Neural cell (in vitro differentiated cells): ENCODE measurements at regions not wholly inside any gene's neighbourhood (a gene's known extent, or its start where the extent isn't known, plus 50 kb on each side); places are given as distances from the start of the nearest gene placed in this dataset.

ENCODE experiments used
- H2AFZ ChIP-seq: fragments of 200-600, 300-800 bp; sonication (generic), shearing (Covaris generic); 2 replicates; pipeline ENCODE4 v1.6.0; 2014; ENCODE audit warnings: low read depth, mild to moderate bottlenecking, antibody characterized with exemption, low read length, moderate library complexity
- H3F3A ChIP-seq: fragments of 200-600 bp; shearing (Covaris generic); 2 replicates; pipeline ENCODE4 v1.6.1; 2016; ENCODE audit warnings: mild to moderate bottlenecking, moderate library complexity, mixed read lengths, antibody characterized with exemption, low read length; ENCODE audit not compliant: insufficient read depth, poor library complexity, severe bottlenecking
- H3K27ac ChIP-seq: fragments of 200-600, 300-800 bp; sonication (generic), shearing (Covaris generic); 2 replicates; pipeline ENCODE4 v1.5.1; 2014; ENCODE audit warnings: mild to moderate bottlenecking, low read length, moderate library complexity
- H3K27me3 ChIP-seq: fragments of 300-800, 200-600 bp; sonication (generic), shearing (Covaris generic); 2 replicates; pipeline ENCODE4 v1.6.0; 2014; ENCODE audit warnings: mild to moderate bottlenecking, low read depth, low read length, moderate library complexity; ENCODE audit not compliant: insufficient read depth
- H3K36me3 ChIP-seq: fragments of 300-800, 200-600 bp; sonication (generic), shearing (Covaris generic); 2 replicates; pipeline ENCODE4 v1.5.1; 2014; ENCODE audit warnings: mild to moderate bottlenecking, antibody characterized with exemption, low read length, moderate library complexity; ENCODE audit not compliant: insufficient read depth
- H3K4me2 ChIP-seq: fragments of 300-800, 200-600 bp; sonication (generic), shearing (Covaris generic); 2 replicates; pipeline ENCODE4 v1.6.0; 2014; ENCODE audit warnings: mild to moderate bottlenecking, low read length
- H3K4me3 ChIP-seq: fragments of 300-800, 200-600 bp; sonication (generic), shearing (Covaris generic); 2 replicates; pipeline ENCODE4 v1.5.1; 2014; ENCODE audit warnings: mild to moderate bottlenecking, low read length, moderate library complexity
- H3K79me2 ChIP-seq: fragments of 200-600 bp; shearing (Covaris generic); replicated peaks from 2 replicates; pipeline ENCODE4 v1.6.0; 2014; ENCODE audit warnings: mild to moderate bottlenecking, low read length, moderate library complexity; ENCODE audit not compliant: insufficient read depth
- H3K9ac ChIP-seq: fragments of 300-800, 200-600 bp; sonication (generic), shearing (Covaris generic); 2 replicates; pipeline ENCODE4 v1.6.1; 2016; ENCODE audit warnings: mild to moderate bottlenecking, low read length, mixed read lengths
- H3K9me2 ChIP-seq: fragments of 200-600 bp; shearing (Covaris generic); 2 replicates; pipeline ENCODE4 v1.6.1; 2016; ENCODE audit warnings: mild to moderate bottlenecking, low read length, mixed read lengths; ENCODE audit not compliant: insufficient read depth
- H3K9me3 ChIP-seq: fragments of 200-600, 300-800 bp; sonication (generic), shearing (Covaris generic); 2 replicates; pipeline ENCODE4 v1.6.1; 2016; ENCODE audit warnings: mild to moderate bottlenecking, mixed run types, low read length, moderate library complexity, mixed read lengths
- H4K20me1 ChIP-seq: fragments of 200-600 bp; shearing (Covaris generic); 2 replicates; pipeline ENCODE4 v1.6.1; 2016; ENCODE audit warnings: mild to moderate bottlenecking, mixed run types; ENCODE audit not compliant: insufficient read depth
- CTCF ChIP-seq: fragments of 450-650 bp; IDR thresholded peaks from 2 replicates; pipeline ENCODE4 v1.5.1; 2014; ENCODE audit warnings: antibody characterized with exemption, mild to moderate bottlenecking, moderate library complexity; ENCODE audit not compliant: poor library complexity, severe bottlenecking
- EP300 ChIP-seq: fragments of 450-650 bp; conservative IDR thresholded peaks from 2 replicates; pipeline ENCODE4 v1.6.1; 2014; ENCODE audit warnings: antibody characterized with exemption, mild to moderate bottlenecking, moderate library complexity; ENCODE audit not compliant: poor library complexity, severe bottlenecking
- EZH2 ChIP-seq: fragments of 200-600, 300-800 bp; shearing (Covaris generic), sonication (generic); IDR thresholded peaks from 2 replicates; pipeline ENCODE4 v1.6.1; 2014; ENCODE audit warnings: antibody characterized with exemption, low read length, borderline replicate concordance, mild to moderate bottlenecking; ENCODE audit not compliant: insufficient read depth, poor library complexity, severe bottlenecking
- MXI1 ChIP-seq: fragments of 450-650 bp; conservative IDR thresholded peaks from 2 replicates; pipeline ENCODE4 v1.6.1; 2014; ENCODE audit warnings: antibody characterized with exemption, mild to moderate bottlenecking; ENCODE audit not compliant: poor library complexity, severe bottlenecking
- POLR2AphosphoS5 ChIP-seq: IDR thresholded peaks from 2 replicates; pipeline ENCODE4 v1.6.1; 2012
- RAD21 ChIP-seq: fragments of 450-650 bp; conservative IDR thresholded peaks from 2 replicates; pipeline ENCODE4 v1.6.1; 2014; ENCODE audit warnings: antibody characterized with exemption, mild to moderate bottlenecking, moderate library complexity
- REST ChIP-seq: IDR thresholded peaks from 2 replicates; pipeline ENCODE4 v1.6.1; 2012; ENCODE audit warnings: borderline replicate concordance
- SMC3 ChIP-seq: fragments of 450-650 bp; conservative IDR thresholded peaks from 2 replicates; pipeline ENCODE4 v1.6.1; 2014; ENCODE audit warnings: antibody characterized with exemption, mild to moderate bottlenecking, moderate library complexity; ENCODE audit not compliant: poor library complexity
- TAF1 ChIP-seq: IDR thresholded peaks from 2 replicates; pipeline ENCODE4 v1.6.1; 2012; ENCODE audit warnings: low read depth

GRCh38 chr3:28777806-28778475 lies 429.3 kb upstream of the AZI2 start:
- Histone ChIP-seq H3K9ac (no peak overlapping the region), H3K9me3 (no peaks in the 10 kb centered on the region), H3F3A (no peaks in the 10 kb centered on the region), H2AFZ (no peak overlapping the region), H3K9me2 (no peaks in the 10 kb centered on the region), H3K4me2 (no peak overlapping the region), H3K27me3 (no peaks in the 10 kb centered on the region), H3K27ac (no peak overlapping the region), H4K20me1 (no peaks in the 10 kb centered on the region), H3K79me2 (no peaks in the 10 kb centered on the region), H3K36me3 (no peaks in the 10 kb centered on the region), H3K4me3 (no peak overlapping the region)
- TF ChIP-seq MXI1 (no peak), RAD21 (no peak), POLR2AphosphoS5 (no peak), EP300 (no peak), EZH2 (no peak), REST (no peak), SMC3 (no peak), CTCF (no peak), TAF1 (no peak)

GRCh38 chr3:28780480-28780879 lies 431.9 kb upstream of the AZI2 start:
- H3K4me3 ChIP-seq, result no peak overlapping the region
- no peak overlapping the region for H3K27ac ChIP-seq
- H3K36me3 ChIP-seq, result no peaks in the 10 kb centered on the region
- no peak overlapping the region for H3K9ac ChIP-seq
- H2AFZ ChIP-seq, result no peak overlapping the region
- no peaks in the 10 kb centered on the region for H3K9me2 ChIP-seq
- no peaks in the 10 kb centered on the region for H3F3A ChIP-seq
- H3K9me3 ChIP-seq, result no peaks in the 10 kb centered on the region
- no peaks in the 10 kb centered on the region for H3K79me2 ChIP-seq
- no peaks in the 10 kb centered on the region for H4K20me1 ChIP-seq
- H3K4me2 ChIP-seq, result no peak overlapping the region
- no peaks in the 10 kb centered on the region for H3K27me3 ChIP-seq
- TF ChIP-seq EP300 (no peak), SMC3 (no peak), RAD21 (no peak), MXI1 (no peak), TAF1 (no peak), EZH2 (no peak), CTCF (no peak), POLR2AphosphoS5 (no peak), REST (no peak)
